NCI-H2196 (cell line): ENCODE measurements at regions not wholly inside any gene's neighbourhood (a gene's known extent, or its start where the extent isn't known, plus 50 kb on each side); places are given as distances from the start of the nearest gene placed in this dataset.
"Not testable (repeated sequence)": the region's sequence is repeated elsewhere in the genome, so short reads cannot be mapped to it uniquely, and the experiment has no call there.

Experiments used
- DNase-seq: peaks from one replicate; lab custom pipeline; 2025; ENCODE audit not compliant: unreplicated experiment; lab: John Stamatoyannopoulos, UW

DNA sequence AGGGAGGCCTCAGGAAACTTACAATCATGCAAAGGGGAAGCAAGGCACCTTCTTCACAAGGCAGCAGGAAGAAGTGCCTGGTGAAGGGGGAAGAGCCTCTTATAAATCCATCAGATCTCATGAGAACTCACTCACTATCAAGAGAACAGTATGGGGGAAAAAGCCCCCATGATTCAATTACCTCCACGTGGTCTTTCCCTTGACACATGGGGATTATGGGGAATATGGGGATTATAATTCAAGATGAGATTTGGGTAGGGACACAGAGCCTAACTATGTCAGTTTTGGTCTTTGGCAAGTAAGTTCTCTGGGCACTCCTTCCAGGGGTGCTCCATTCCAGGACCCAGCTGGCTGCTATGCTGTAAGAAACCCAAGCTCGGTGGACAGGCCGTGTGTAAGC is 275.3 kb upstream of the TUT7 start:
- DNase-seq = no peak

DNA sequence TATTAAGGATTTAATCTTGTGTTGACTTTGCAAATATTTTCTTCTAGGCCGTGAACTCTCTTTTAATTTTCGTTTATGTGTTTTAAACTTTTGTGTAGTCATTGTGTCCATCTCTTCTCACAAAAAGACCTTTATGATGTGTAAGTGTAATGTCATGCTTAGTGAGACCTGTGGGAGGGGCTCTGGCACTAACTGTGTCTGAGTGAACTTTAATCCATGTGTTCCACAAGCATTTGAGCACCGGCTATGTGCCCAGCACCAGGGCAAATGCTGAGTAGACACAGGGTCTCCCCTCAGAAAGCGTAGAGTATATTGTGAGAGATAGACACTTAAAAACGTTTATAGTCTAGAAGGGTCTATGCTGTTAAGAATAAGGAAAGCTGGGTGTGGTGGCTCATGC is 272.6 kb upstream of the TUT7 start:
- DNase-seq = no peak

DNA sequence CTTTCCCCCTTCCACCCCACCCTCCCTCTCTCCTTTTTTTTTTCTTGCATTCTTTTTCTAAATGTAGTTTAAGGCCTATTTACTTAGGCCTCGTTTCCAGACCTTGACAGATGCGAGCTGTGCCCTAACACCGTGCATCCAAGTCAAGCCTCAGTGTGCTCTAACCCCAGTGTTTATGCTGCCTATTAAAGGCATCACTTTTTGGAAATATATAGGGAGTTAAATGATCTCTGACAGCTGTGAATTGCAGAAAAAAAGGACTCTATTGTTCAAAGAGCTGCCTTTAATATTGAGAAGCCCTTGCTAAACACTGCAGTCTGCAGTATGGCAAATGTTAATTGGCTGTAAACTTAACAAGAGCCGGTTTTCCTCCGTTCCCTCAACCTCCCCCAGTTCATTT is 270.4 kb upstream of the TUT7 start:
- DNase-seq = no peak

DNA sequence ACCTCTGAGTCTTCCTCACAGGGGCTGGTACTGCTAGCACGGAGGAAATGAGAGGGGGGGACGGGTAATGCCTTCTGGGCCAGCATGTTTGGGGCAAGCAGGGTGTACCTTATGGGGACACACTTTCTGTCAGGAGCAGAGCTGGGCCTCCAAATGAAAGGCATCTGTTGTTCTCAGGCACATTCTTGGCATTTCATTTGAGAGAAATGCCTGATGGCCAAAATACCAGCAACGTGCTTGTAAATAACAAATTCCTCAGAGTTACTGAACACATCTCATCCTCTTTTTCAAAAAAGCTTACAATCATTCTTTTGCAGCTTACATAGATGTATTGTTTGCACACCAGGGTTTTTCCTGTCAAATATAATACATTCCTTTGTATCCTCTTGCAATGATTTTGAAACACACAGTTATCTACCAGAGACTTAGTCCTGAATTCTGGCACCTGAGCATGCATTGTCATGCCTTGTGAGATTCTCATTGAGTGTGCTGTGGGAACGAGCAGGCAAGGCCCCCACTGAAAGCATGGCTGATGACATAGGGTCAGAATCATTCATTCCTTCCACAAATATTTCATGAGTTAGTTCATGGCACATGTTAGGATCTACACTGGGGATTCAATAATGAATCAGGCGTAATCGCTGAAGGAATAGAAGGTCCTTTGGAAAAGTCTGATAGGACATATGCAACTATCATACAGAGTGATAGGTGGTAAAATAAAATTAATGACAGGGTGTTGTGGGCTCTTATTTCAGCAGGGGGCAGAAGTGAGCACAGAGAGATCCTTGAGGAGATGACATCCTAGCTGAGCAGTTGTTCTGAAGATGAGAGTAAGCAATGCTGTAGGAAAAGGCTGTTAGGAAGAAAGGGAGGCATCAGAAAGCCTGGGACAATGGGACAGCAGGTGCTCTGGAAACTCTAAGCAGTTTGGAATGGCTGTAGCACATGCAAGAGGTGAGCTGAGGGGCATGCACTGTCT is 260.9 kb upstream of the TUT7 start:
- DNase-seq = no peak

DNA sequence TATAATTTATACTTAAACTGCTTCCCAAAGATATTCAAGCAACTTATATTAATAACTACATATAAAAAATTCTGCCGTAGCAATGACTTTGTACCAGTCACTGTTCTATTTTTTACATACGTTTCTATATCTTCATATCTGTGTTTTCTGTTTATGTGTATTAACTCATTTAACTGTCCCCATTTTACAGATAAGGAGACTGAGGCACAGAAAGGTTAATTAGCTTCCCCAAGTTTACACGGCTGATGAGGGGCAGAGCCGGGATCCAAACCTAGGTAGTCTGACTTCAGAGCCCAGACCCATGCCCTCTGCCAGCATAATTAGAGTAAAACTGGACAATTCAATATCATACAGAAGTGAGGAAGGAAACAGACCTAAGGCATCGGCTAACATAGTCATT is 259.7 kb upstream of the TUT7 start:
- DNase-seq = no peak

DNA sequence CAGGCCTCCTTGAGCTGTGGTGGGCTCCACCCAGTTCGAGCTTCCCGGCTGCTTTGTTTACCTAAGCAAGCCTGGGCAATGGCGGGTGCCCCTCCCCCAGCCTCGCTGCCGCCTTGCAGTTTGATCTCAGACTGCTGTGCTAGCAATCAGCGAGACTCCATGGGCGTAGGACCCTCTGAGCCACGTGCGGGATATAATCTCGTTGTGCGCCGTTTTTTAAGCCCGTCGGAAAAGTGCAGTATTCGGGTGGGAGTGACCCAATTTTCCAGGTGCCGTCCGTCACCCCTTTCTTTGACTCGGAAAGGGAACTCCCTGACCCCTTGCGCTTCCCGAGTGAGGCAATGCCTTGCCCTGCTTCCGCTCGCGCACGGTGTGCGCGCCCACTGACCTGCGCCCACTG is 257.3 kb upstream of the TUT7 start:
- not testable (repeated sequence) for DNase-seq

DNA sequence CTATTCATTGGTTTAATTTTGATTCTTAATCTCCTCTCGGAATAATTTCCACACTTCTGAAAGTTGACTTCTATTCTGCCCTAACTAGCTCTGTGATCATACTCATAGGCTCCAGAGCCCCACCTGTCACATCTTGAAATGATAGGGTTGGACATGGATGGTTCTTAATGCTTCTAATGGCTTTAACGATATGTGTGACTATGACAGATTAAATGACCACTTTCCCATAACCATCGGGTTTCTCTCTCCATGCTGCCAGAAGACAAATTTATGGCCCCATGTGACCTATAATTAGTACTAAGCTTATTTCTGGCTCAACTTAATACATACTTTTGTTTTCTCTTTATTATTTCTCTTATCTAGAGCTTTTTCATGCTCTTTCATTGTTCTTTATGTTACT is 251.1 kb upstream of the TUT7 start:
- no peak for DNase-seq

DNA sequence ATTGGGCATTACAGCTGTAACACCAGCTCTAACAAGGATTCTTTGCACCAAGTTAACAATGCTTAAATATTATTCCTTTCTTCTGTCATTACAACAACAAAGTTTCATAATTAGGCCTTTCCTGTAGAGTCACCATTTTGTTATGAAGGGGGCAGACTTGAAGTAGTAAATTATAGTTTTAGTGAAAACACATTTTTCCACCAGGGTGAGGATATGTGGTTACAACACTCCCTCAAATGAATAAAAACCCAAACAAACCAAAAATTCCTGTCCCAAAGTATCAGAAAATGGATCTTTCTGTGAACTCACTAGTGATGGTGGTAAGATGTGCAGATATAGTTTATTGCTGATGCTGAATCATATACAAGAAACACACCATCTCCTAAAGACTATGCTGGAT is 250.5 kb upstream of the TUT7 start:
- DNase-seq = no peak

DNA sequence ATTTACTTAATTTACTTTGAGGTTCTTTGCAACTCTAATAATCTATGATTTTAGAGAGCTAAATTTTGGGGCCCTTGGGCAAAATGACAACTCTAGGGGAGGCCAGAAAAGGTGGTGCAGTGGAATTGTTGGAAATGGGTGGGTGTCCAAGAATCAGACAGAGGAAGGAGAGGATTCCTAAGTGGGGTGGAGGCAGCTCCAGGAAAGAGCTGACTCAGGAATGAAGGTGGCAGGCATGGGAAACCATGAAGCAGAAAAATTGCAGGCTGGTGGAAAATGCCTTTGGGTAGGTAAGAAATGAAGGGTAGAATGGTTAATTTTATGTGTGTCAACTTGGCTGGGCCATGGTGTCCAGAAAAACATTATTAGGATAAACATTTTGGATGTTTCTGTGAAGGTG is 248.5 kb upstream of the TUT7 start:
- no peak for DNase-seq

DNA sequence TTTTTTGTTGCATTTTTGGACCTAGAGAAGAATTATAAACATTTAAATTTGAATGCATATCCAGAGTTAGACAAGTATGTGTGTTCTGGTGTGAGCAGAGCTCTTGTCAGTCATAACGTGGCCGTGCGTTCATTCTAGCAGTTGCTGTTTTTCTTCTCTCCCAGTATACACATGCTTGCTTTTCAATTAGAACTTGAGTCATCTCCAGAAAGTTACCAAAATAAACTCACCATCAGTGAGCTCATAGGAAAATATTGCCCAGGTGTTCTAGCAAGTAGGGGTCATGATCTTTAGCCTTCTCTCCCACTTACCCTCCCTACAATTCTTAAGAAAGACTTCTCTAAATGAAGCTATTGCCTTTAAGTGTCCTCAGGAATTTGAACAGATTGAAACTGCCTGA is 247.5 kb upstream of the TUT7 start:
- DNase-seq = no peak

DNA sequence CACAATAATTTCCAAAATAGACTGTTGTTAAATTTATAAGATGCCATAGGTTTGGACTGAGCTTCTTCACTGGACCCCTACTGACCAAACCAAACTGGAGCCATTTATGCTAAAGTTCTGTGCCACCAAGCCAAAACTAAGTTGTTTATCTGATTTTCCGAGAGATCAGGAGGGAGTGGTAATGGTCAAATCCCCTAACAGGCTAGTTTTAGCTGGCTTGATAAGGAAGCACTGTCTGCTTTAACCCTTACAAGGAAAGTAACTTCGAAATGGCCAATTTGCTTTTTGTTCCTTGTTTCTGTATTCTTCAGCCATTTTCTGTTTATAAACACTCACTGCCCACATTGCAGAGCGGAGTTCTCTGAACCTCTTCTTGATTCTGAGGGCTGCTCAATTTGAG is 246.8 kb upstream of the TUT7 start:
- DNase-seq = no peak

DNA sequence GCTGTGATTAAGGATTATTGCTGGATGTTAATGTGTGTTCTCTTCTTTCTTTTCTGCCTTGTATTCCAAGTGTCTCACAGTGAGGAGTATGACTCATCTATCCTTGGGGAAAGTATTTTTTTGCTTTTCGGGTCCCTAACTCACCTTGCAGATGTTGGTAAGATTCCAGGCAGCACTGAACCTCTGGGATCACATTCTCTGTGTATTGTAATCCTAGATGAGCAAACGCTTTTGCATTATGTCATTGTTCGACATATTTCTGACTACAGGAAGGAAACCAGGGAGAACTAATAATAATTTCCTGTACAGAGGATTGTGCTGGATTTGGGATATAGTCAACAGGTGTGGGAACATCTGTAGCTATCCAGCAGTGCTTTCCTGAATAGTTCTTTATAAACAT is 246.1 kb upstream of the TUT7 start:
- no peak for DNase-seq

DNA sequence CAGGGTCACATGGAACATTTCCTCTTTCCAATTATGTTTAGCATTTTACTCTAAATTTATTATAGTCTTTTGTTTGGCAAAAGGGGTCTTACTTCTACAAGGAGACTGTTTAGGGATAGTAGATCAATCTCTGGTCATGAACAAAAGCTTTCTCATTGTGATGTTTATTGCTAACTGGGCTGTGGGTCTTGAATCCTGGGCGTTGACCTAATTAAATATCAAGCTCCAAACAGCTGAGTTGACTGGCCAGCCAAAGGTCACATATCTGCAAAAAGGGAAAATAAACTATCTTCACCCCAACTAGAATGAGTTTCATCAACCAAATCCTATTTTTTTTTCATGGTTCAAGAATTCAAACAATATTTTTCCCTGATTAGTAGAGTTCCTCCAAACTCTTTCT is 245.4 kb upstream of the TUT7 start:
- DNase-seq = no peak

DNA sequence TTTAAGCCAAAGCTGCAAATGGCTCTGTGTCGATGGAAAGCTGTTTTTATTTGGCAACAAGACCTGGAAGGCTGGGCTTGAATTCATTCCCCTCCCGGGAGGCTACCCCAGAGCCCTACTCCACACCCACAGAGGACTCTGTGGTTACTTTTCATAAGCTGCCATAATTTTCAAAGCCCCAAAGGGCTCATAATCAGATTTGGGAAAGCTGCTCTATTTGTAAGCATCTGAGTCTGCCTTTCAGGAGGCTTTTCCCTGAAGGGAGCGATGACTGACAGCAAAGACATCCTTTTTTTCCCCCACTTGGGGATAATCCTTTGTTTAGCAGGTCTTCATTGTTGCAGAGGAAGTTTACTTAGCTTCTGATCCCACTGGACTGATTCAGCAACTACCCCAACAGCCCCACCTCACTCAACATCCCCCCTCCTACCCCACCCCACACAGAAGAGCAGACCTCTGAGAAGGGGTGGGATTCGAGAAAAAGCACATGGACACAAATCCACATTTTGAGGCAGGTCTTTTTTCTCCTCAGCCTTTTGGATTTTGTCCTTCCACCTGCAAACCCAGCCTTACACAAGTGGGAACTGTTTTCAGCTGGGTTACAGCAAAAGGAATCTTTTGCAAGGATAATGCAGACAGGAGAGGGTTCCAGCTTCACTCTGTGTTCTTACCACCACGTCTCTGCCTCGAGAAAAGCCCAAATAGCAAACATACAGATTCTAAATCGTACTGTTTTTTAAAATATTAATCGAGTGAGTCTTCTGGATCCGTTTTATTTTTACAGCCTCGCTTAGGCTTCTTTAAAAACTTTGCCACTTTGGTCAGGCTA is 244.4 kb upstream of the TUT7 start:
- DNase-seq = no peak

DNA sequence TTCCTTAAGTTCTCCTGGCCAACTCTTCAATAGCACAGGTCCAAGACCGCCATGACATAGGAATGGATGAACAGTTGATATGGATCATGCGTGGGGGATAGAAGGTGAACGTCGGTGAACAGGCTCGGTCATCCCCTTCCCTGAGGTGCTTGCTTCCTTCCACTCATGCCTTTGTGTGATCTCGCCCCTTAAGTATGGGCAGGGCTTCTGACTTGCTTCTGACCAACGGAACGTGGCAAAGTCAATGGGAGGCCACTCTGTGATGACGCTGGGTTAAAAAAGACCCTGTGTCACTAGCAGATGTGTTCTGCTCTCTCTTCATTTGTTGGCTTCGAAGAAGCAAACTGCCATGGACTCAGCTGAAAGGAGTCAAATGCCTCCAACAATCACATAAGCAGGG is 240.5 kb upstream of the TUT7 start:
- no peak for DNase-seq

DNA sequence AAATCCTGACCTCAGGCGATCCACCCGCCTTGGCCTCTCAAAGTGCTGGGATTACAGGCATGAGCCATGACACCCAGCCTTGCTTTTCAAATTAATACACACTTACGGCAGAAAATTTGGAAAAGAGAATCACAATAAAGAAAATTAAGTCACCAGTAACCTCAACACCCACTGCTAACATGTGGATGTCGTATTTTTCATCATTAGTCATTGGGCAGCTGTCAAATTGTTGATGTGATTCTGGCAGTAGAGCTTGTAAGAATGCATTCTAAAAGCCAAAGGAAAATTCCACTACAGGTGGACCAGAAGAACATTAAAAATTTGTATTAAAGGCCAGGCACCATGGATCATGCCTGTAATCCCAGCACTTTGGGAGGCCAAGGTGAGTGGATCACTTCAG is 237.3 kb upstream of the TUT7 start:
- DNase-seq = no peak

DNA sequence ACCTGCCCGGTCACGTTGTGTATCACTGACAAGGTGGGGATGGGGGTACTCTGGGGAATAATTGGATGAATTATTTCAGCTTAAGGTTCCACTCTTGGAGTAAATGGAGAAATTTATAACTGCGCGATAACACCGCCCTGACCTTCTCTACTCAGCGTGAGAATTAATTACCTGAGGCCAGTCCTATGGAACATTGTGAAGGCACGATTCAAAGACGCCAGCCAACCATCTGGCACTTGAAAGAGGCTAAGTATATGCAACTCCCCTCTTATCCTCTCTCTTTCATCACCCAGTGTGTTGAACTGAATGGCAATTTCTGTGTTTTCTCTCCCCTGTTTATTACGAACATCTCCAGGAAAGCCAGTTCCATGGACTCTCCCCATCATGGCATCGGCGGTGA is 235.5 kb upstream of the TUT7 start:
- no peak for DNase-seq

DNA sequence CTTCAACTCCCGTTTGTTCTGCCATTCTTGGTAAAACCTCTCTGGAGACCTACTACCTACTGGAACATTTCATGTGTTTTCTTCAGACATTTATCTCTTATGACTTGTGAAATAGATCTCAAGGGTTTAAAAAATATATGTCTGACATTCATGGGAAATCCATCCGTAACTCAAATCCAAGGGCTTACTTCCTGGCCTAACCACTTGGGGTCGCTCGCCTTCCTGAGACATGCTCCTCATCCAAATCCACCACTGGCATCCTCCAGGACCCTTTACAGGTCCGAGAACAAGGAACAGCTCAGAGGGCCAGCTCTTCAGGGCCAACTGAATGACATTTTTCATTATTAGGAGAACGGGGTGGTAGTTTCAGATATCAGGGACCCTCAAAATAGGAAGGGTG is 235.1 kb upstream of the TUT7 start:
- no peak for DNase-seq

DNA sequence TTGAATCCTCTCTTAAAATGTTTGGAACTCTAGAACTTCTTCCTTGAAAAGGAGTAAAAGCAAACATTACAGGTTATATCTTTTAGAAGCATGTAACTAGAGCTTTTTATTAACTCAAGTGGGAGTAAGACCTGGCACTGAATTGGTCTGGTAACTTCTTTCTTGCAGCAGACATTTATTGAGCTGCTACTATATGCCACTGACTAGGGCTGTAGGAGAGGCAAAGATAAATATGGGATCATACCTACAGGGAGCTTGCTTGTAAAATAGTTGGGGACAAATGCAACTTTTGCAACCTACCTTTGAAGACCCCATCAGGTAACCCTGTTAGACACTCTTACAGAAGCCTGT is 231.9 kb upstream of the TUT7 start:
- no peak for DNase-seq

DNA sequence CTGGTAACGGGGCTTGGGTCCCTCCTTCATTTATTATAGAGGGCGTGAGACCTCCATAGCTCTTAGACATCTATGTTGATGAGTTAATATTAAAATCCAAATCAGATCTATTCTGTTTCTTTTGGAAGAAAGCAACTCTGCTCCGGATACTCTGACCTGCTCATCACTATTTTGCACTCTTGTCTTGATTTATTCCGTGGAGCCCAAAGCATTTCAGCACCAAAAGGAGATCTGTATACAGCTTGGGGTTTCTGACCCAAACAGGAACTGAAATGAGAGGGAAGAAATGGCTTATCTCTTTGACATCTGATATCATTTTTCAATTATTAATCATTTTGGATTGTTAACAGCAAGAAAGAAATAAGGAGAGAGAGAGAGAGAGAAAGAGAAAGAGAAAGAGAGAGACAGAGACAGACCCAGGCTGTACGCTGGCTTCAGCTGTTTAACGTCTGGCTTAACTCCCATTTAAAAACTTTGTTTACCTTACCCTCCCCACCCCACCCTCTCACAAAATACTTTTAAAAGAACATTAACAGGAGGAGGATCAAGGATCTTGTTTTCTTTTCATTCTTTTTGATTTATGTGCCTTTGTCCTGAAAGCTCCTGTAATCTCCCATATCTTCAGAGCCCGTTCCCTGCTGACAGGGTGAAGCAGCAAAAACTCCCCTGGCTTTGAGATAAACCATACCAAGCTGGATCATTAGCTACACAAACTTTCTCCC is 231.4 kb upstream of the TUT7 start:
- DNase-seq = no peak

DNA sequence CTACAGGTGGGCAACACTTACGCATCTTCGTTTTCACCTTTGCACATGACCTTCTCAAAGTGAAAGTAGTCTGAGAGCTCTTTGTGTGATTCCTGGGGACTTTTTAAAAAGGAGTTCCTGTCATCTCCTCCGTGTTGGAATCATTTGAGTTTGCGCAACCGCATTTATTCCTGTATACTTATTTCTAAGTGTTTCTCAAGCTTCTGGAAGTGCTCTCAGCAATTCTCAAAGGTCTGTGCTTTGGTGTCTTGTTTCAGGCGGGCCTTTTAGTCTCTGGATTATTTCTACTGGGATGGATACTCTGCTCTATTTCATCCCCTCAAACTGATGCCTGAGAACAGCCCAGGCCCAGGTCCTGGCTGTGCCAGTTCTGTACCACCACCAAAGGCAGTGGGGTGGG is 226.5 kb upstream of the TUT7 start:
- no peak for DNase-seq

DNA sequence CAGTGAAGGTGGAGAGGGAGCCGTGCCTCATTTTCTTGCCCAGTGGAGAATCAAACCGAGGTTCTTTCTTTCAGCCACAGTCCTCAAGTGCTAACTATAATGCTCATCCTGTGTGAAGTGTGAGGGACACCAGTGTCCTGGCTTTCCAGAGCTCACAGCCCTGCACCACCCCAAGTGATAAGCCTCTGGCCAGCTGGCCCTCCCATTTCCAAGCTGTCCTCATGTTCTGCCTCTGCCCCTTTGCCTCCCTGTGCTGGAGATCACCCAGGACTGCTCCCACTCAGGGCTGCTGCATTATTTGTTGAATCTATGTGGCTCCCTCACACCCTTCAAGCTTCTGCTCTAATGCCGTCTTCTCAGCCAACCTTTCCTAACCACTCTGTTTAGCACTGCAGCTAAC is 224.5 kb upstream of the TUT7 start:
- no peak for DNase-seq
